GM19043 (cell line): ENCODE measurements at regions not wholly inside any gene's neighbourhood (a gene's known extent, or its start where the extent isn't known, plus 50 kb on each side); places are given as distances from the start of the nearest gene placed in this dataset.
"Not testable (repeated sequence)": the region's sequence is repeated elsewhere in the genome, so short reads cannot be mapped to it uniquely, and the experiment has no call there.

Source experiments
- ATAC-seq: cut with Tn5 transposase; IDR thresholded peaks from one replicate; pipeline ENCODE4 v1.9.1; 2021; ENCODE audit warnings: low read depth; ENCODE audit not compliant: unreplicated experiment

DNA sequence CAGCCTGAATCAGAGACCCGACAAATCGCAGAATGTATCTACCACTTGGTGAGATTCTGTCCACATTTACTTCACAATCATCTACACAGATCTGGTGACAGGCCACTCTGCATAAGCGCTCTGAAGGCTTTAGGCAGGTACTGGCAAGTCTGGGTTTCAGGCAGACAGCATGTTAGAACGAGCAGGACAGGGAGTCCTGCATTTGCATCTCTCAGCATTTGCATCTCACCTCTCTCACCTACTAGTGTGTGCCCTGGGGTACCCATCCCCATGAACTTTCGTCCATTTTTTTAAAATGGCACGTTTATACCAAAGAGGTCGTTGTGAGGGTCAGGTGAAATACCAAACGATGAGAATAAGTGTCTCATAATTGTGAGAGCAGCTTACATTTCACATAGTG, 108.2 kb downstream of the SPATA31A1 start:
- ATAC-seq = peak; percentile 32

- ATAC-seq = peak; percentile 98
These were observed 108.8 kb downstream of the SPATA31A1 start for GRCh38 chr9:39464122-39464777.

DNA sequence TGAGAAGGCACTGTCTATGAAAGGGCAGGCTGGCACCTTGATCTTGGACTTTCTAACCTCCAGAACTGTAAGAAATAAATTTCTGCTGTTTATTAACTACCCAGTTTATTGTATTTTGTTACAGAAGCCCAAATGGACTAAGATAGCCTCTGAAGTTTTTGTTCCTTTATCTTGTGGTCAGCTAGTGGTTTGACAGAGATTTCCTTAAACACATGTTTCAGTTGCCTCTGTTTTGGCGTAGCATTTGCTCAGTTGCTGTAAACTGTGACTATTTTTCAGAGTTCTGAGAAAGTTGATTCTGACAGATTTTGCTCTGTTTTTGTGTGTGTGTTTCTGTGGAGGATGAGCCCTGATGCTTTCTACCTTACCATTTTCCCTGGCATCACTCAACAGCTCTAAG, 119.0 kb downstream of the SPATA31A1 start:
- ATAC-seq = peak; percentile 96

GRCh38 chr9:39483073-39483472, 127.6 kb downstream of the SPATA31A1 start:
- not testable (repeated sequence) for ATAC-seq

GRCh38 chr9:39483880-39484279, 128.4 kb downstream of the SPATA31A1 start:
- ATAC-seq = peak; percentile 18

GRCh38 chr9:39484292-39484691, 128.8 kb downstream of the SPATA31A1 start:
- ATAC-seq = peak; percentile 86

- ATAC-seq = not testable (repeated sequence)
These were observed 132.0 kb downstream of the SPATA31A1 start for GRCh38 chr9:39487477-39487876.

DNA sequence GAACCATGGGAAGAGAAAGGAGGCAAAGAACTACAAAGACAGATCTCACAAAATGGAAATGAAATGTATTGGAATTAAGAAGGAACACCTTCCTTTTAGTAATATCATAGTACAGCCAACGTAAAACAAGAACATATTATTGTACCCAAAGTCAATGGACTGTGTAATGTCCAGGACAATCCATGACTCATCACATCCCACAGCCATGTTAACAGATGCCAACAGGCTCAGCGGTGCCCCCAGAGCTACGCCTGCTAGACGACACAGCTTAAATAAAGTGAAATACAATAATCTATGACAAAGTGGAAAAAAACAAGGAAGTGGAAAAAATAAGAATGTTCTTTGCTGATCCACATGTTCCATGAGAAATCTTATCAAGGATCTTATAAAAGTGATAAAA, 140.8 kb downstream of the SPATA31A1 start:
- not testable (repeated sequence) for ATAC-seq

GRCh38 chr9:39503178-39503577, 147.7 kb downstream of the SPATA31A1 start:
- not testable (repeated sequence) for ATAC-seq

DNA sequence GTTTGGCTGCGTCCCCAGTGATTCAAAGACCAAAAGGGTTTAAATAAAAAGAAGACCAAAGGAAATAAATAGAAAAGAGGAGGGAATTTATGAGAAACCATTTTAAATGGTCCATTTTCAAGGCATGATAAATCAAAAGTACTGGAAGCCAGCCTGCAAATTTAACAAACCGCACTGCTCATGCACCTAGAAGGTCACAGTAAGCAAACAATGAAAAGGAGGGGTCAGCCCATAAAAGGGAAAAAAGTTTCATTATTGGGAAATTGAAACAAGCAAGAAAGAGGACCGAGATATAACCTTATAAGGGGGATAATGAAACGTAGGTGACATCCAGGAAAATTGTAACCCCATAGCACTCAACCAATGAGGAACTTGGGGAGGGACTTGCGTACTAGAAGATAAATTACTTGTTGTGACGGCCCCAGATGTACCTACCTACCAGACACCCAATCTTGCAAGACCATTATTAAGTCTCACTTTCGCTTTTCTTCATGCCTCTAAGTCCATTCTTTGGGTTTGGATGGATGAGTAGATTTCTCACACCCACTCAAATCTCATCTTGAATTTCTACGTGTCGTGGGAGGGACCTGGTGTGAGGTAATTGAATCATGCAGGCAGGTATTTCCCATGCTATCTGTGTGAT, 172.0 kb downstream of the SPATA31A1 start:
- not testable (repeated sequence) for ATAC-seq

DNA sequence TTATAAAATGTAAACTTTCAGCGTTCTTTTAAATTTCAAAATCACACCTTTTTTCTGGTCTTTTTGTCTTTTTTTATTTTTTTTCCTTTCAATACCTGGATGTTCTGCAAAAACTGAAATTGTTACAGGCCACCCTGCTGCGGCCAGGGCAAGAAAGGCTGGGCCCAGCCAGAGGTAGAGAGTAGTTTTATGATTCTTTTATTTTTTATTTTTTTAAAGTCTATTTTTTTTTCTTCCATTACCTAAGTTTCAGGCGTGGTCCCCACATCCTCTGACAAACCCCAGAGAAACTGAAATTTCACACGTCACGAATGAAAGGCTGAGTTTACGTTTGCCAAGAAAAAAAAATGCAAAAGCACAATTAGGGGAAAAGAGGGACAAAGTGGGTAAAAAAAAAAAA, 177.1 kb downstream of the SPATA31A1 start:
- ATAC-seq = not testable (repeated sequence)

DNA sequence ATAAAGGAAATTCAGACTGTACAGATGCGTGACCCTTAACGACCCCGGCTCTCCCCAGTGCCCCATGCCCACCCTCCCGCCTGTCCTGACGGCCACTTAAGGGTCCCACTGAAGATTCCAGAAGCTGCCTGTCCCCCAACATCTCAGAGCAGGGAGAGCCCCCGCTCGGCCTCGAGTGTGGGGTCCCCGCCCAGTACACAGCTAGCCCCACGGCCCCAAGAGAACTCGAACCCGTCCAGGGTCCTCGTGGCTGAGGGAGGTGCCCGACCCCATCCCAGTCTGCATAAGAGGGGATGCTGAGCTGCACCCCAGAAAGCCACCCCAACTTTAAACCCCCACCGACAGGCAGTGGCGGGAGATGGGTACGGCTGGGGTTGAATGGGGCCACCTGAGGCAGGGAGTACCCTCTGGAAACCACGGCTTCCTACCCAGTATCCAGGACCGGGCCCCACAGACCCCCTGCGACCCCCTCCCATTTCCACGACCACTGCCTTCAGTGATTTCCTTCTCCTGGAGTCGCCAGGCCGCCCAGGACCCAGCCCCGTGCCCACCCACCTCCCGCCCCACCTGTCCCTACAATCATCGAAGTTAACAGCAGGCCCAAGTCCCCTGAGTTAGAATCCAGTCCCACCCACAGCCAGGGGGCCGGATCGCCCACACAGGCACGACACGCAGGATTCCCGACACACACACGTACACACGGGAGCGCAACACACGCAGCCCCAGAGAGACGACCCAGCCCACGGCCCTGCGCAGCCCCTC, 177.7 kb downstream of the SPATA31A1 start:
- not testable (repeated sequence) for ATAC-seq

DNA sequence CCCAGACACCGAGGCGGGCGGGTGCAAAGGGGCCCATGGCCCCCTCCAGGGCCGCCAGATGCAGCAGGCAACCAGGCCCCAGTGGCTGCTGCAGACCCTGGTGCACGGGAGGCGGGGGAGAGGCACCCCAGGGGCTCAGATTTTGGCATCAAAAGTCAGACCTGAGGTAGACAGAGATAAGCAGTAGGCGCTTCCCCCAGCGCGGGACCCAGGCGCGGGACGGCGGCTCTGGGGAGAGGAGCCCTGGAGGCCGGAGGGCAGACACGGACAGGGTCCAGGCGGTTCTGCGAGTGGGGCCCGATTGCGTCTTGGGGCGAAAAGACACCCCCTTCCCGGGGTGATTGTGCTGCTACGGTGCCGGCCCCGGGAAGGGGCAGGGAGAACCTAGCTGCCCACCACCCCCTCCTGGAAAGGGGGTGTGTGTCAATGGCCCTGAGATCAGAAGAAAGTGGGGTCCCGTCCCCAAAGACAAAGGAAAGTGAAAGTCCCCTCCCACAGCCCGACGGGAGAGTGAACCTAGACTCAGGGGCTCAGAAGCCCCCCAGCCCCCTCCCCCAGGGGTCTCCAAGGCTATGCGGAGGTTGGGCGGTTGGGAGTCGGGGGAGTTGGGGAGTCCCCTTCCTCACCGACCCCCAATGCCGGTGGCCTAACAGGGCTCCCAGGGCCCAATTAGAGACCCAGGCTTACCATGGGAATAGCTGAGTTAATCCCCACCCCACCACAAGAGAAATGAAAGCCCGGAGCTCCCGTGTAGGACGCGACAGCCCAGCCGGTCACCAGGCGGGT, 178.5 kb downstream of the SPATA31A1 start:
- ATAC-seq = not testable (repeated sequence)

GRCh38 chr9:39534897-39535296, 179.4 kb downstream of the SPATA31A1 start:
- not testable (repeated sequence) for ATAC-seq

DNA sequence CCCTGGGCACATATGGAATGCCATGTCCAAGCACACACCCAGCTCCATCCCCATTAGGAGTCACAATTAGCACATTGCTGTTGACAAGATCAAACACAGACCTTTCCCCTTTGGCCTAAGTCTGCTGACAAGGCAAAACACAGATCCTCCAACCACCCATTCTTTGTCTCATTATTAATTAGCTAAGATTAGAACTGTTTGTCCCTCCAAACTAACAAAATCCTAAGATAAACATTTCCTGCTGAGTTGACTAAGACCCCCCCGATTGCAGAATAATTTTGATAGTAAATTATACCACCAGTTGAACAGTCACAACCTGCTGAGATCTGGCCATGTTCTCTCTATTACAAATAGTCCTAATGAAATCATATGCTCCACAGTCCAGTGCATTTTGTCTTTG, 186.7 kb downstream of the SPATA31A1 start:
- ATAC-seq = not testable (repeated sequence)

- not testable (repeated sequence) for ATAC-seq
These were observed 189.6 kb downstream of the SPATA31A1 start for GRCh38 chr9:39545079-39545478.

GRCh38 chr9:39550573-39550972, 195.1 kb downstream of the SPATA31A1 start:
- ATAC-seq = not testable (repeated sequence)

GRCh38 chr9:39551544-39551943, 196.1 kb downstream of the SPATA31A1 start:
- ATAC-seq = not testable (repeated sequence)

- ATAC-seq = not testable (repeated sequence)
These were observed 196.9 kb downstream of the SPATA31A1 start for GRCh38 chr9:39552242-39552881.

DNA sequence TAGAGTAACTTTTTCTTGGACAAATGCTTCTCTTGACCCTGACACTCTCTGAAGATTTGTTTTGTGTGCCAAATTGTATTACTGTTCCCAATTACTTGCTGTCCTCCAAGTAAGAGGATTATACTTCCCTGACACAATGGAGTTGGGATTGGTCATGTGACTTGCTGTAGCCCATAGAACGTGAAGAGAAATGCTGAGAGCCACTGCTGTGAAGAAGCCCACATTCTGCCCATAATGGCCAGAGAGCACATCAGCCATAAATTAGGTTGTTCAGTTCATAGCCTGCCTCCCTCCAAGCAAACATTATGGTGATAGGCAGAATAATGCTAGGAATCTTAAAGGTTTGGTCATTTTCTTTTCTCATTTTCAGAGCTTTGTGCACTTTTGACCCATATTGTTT, 198.9 kb downstream of the SPATA31A1 start:
- ATAC-seq = not testable (repeated sequence)
